GM23248 (cell line): ENCODE measurements at regions not wholly inside any gene's neighbourhood (a gene's known extent, or its start where the extent isn't known, plus 50 kb on each side); places are given as distances from the start of the nearest gene placed in this dataset.

Source experiments
- EZH2 ChIP-seq: fragments of 200-600 bp; sonication (generic); IDR thresholded peaks from 2 replicates; pipeline ENCODE4 v1.6.1; 2018; ENCODE audit warnings: antibody characterized with exemption, mild to moderate bottlenecking; ENCODE audit not compliant: insufficient read depth, poor library complexity, severe bottlenecking
- EZH2phosphoT487 ChIP-seq: fragments of 200-600 bp; sonication (generic); IDR thresholded peaks from 2 replicates; pipeline ENCODE4 v1.6.1; 2018; ENCODE audit warnings: antibody characterized with exemption, moderate library complexity, mild to moderate bottlenecking, low read depth; ENCODE audit not compliant: insufficient read depth

GRCh38 chr12:114608509-114608908 is 75.5 kb downstream of the TBX3 start:
- no peak for TF ChIP-seq EZH2
- TF ChIP-seq EZH2phosphoT487: no peak
